NCI-H345 treated with DMSO at 0.1 percent for 48 hours (cell line): ENCODE measurements at regions not wholly inside any gene's neighbourhood (a gene's known extent, or its start where the extent isn't known, plus 50 kb on each side); places are given as distances from the start of the nearest gene placed in this dataset.
"Not testable (repeated sequence)": the region's sequence is repeated elsewhere in the genome, so short reads cannot be mapped to it uniquely, and the experiment has no call there.

Source experiments
- DNase-seq: peaks from one replicate; lab custom pipeline; 2025; ENCODE audit not compliant: unreplicated experiment; lab: John Stamatoyannopoulos, UW

DNA sequence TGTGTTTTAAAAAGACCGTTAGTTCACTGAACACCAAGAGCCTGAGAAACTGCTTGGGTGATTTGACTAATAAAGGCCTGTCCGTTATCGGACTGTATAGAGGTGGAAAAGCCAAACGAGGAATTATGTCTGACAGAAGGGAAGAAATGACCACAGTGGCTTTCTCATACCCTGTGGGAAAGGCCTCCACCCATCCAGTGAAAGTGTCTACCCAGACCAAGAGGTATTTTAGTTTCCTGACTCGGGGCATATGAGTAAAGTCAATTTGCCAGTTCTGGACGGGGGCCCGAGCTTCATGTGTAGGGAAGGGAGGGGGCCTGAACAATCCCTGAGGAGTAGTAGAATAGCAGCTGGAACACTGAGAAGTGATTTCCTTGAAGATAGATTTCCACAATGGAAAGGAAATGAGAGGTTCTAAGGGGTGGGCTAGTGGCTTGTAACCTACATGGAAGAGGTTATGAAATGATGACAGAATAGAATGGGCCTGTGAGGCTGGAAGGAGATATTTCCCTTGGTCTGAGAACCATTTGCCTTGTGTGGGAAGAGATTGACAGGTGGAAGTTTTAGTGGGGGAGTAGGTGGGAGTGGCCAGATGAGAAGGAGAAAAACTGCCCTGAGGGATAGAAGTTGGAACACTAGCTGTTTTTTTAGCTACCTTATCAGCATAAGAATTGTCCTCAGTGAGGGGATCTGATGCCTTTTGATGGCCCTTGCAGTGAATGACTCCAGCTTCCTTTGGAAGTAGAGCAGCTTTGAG, 106.4 kb upstream of the PPM1J start:
- DNase-seq = not testable (repeated sequence)

DNA sequence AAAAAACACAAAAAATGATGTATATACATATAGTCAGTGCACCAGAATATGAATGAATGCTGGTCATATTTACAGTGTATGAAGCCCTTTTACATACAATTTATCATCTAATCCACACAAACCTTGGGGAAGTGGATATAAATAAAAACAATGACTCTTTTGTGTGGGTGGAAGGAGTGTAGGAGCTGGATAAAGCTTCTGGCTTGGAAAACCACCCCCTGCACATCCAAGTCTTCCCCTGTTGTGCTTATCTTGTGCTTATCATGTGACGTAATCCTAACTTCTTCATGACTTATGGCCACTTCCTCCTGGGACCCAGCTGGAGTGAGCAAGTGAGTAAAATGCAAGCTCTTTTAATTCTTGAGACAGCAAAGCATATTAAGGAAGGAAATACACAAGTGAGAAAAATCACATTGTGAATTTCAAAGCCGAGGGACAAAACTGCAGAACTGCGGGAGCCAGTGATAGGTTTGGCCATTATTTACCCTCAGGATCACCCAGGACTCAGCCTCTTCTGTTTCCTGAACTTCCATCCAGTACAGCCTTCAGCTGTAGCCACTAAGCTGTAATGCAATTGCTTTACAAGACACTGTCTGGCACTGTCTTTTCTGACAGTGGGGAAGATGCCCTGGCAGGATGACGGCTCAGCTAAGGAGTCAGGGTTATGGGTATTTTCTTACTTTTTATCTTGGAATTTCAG, 104.0 kb upstream of the PPM1J start:
- DNase-seq = no peak

- no peak for DNase-seq
Measured at GRCh38 chr1:112817555-112818373, 102.6 kb upstream of the PPM1J start.

- no peak for DNase-seq
Measured at GRCh38 chr1:112815376-112815775, 100.2 kb upstream of the PPM1J start.

GRCh38 chr1:112814645-112815044, 99.5 kb upstream of the PPM1J start:
- not testable (repeated sequence) for DNase-seq

DNA sequence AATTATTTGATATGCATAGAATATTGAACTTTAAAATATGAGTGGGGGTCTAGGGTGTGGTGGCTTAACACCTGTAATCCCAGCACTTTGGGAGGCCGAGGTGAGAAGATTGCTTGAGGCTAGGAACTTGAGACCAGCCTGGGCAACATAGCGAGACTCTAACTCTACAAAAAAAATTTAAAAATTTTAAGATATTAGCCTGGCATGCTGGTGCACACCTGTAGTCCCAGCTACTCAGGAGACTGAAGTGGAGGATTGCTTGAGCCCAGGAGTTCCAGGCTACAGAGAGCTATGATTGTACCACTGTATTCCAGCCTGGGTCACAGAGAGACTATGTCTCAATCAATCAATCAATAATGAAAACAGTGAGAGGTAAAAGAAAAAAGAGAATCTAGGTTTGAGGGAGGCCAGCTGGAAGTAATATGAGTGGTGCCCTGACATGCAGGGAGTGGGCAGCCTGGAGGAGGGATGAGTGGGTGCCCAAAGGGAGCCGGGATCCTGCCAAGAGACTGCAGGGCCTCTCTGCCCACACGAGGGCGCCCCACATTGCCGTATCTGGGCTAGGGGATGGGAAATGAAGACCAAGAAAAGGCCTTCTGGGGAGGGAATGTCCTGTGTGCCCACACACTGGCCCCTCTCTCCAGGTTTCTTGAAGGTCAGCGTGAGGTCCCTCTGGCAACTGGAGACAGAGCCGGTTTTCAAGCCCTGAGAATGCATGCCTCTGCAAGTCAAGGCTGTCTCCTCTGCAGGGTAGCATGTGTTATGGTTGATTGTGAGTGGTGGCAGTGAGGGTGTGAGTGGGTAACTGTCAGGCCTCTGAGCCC, 93.9 kb upstream of the PPM1J start:
- DNase-seq = peak; percentile 33

DNA sequence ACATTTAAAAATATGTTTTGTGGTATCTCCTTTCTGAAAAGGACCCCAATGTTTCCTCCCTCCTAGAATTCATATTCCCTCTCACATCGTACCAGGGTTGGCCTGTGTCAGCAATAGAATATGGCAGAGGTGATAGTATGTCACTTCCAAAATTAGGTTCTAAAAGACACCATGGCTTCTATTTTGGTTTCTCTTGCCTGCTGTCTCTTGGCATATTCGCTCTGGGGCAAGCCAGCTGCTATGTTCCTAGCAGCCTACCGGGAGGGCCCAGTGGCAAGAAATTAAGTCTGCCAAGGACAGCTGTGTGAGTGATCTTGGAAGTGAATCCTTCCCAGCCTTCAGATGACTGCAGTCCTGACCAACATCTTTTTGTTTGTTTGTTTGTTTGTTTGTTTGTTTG, 92.9 kb upstream of the PPM1J start:
- DNase-seq = no peak

- no peak for DNase-seq
Measured at GRCh38 chr1:112807117-112807516, 92.0 kb upstream of the PPM1J start.

DNA sequence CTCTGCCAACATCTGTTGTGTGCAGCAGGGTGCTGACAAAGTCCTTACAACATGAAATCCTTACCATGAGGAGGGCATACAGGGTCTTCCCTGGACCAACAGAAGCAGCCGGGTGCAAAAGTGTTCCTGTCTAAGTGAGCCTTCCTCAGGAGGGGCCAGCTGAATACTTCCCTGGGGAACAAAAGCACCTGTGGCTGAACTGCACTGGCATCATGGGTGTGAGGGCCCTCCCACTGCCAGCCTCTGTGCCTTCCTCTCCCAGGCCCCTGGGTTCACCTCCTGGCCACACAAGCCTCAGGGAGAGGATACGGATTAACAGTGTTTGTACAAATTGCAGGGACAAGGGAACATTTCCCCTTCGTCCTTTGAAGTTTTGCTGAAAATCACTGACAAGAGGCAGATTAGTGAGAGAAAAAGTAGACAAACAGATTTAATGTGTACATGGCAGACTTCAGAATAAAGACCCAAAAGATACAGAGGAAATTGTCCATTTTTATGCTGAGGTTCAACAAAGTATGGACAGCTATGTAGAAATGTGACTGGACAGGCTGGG, 91.0 kb upstream of the PPM1J start:
- DNase-seq = no peak

GRCh38 chr1:112805155-112805853, 90.2 kb upstream of the PPM1J start:
- DNase-seq = no peak

DNA sequence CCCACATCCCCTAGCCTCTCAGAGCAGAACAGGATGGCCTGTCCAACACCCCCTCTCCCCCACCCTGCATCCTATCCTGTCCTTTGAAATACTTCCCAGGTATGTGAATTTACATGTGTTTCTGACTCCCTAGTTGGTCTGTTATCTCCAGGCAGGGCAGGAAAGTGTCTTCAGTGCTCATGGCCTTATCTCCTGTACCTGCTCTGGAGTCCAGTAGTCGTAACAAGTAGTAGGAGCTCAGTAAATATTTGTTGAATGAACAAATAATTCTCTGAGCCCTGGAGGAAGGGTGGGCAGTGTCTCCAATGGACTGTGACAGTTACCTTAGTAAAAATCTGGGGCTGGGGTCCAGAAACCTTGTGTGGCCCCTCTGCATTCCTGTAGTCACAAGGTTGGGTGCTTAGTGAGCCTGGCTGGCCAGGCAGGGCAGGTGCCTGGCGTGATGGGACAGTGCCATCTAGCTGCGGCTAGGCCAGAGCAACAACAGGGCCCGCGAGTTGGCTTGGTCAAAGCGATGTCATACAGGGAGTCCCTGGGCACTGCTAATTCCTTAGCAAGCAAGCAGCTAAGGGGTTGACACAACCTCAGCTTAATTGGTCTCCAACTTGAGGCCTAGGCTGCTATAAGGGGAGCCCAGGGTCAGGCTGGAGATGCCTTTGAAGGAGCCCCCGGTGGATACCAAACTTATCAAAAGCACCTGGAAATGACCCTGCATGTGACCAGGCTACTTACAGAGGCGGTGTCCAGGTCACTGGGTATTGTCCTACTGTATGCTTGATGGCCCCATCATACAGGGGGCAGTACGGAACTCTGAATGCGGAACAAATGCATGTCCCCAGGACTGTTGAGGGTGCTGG, 89.0 kb upstream of the PPM1J start:
- DNase-seq = peak; percentile 30

- no peak for DNase-seq
Measured at GRCh38 chr1:112800289-112800688, 85.2 kb upstream of the PPM1J start.

GRCh38 chr1:112798292-112798691, 83.2 kb upstream of the PPM1J start:
- DNase-seq = no peak

- DNase-seq = no peak
Measured at GRCh38 chr1:112797224-112797623, 82.1 kb upstream of the PPM1J start.

GRCh38 chr1:112794654-112795239, 79.6 kb upstream of the PPM1J start:
- no peak for DNase-seq

GRCh38 chr1:112793631-112794565, 78.8 kb upstream of the PPM1J start:
- no peak for DNase-seq

DNA sequence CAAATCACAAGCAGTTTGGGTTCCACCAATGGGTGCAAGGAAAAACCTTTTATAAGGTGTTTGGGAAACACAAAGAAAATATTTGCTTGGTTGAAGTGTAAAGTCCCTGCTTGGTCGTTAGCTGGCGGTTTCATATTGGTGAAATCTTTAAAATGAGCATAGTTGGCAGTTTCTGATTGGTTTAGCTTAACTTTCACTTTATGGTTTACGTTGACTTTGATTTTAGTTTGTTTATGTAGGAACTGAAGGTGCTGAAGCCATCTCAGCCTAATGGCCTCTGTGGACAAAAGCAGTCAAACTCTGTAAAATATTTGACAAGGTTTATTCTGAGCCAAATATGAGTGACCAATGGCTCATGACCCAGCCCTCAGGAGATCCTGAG, 76.6 kb upstream of the PPM1J start:
- DNase-seq = no peak
